Kasumi-1 (cell line): ENCODE measurements at regions not wholly inside any gene's neighbourhood (a gene's known extent, or its start where the extent isn't known, plus 50 kb on each side); places are given as distances from the start of the nearest gene placed in this dataset.
"Not testable (repeated sequence)": the region's sequence is repeated elsewhere in the genome, so short reads cannot be mapped to it uniquely, and the experiment has no call there.

Experiments used
- DNase-seq, 2 experiments: peaks; one replicate each; lab custom pipeline; 2025; lab: John Stamatoyannopoulos, UW

- DNase-seq = no peak
These were observed 228.7 kb upstream of the ANKRD50 start for GRCh38 chr4:124941267-124941666.

- DNase-seq = no peak
These were observed 227.9 kb upstream of the ANKRD50 start for GRCh38 chr4:124940387-124940786.

- DNase-seq = no peak
These were observed 227.4 kb upstream of the ANKRD50 start for GRCh38 chr4:124939908-124940307.

GRCh38 chr4:124938836-124939235 is 226.3 kb upstream of the ANKRD50 start:
- DNase-seq = no peak

- DNase-seq = no peak
These were observed 225.5 kb upstream of the ANKRD50 start for GRCh38 chr4:124937993-124938392.

- no peak for DNase-seq
These were observed 223.9 kb upstream of the ANKRD50 start for GRCh38 chr4:124936427-124936826.

GRCh38 chr4:124934916-124935315 is 222.4 kb upstream of the ANKRD50 start:
- no peak for DNase-seq

GRCh38 chr4:124933521-124933920 is 221.0 kb upstream of the ANKRD50 start:
- no peak for DNase-seq

GRCh38 chr4:124932447-124932846 is 219.9 kb upstream of the ANKRD50 start:
- no peak for DNase-seq

GRCh38 chr4:124931050-124931449 is 218.5 kb upstream of the ANKRD50 start:
- DNase-seq = no peak

GRCh38 chr4:124922748-124923147 is 210.2 kb upstream of the ANKRD50 start:
- DNase-seq = not testable (repeated sequence)

GRCh38 chr4:124918559-124919122 is 206.1 kb upstream of the ANKRD50 start:
- no peak for DNase-seq

- DNase-seq = no peak
These were observed 202.5 kb upstream of the ANKRD50 start for GRCh38 chr4:124915073-124915472.

- no peak for DNase-seq
These were observed 200.7 kb upstream of the ANKRD50 start for GRCh38 chr4:124913237-124913636.

- DNase-seq = no peak
These were observed 197.8 kb upstream of the ANKRD50 start for GRCh38 chr4:124910327-124910726.

- DNase-seq = no peak
These were observed 195.3 kb upstream of the ANKRD50 start for GRCh38 chr4:124907881-124908280.

GRCh38 chr4:124905441-124905840 is 192.9 kb upstream of the ANKRD50 start:
- no peak for DNase-seq

GRCh38 chr4:124904723-124905388 is 192.3 kb upstream of the ANKRD50 start:
- no peak for DNase-seq

GRCh38 chr4:124903995-124904722 is 191.6 kb upstream of the ANKRD50 start:
- DNase-seq = peak; percentile 20 to 39

- no peak for DNase-seq
These were observed 189.5 kb upstream of the ANKRD50 start for GRCh38 chr4:124902001-124902515.

- DNase-seq = no peak
These were observed 187.5 kb upstream of the ANKRD50 start for GRCh38 chr4:124899997-124900396.

GRCh38 chr4:124890522-124890921 is 178.0 kb upstream of the ANKRD50 start:
- no peak for DNase-seq

- no peak for DNase-seq
These were observed 175.2 kb upstream of the ANKRD50 start for GRCh38 chr4:124887739-124888138.
